ENCODE measurements at regions not wholly inside any gene's neighbourhood (a gene's known extent, or its start where the extent isn't known, plus 50 kb on each side); places are given as distances from the start of the nearest gene placed in this dataset.

DNA sequence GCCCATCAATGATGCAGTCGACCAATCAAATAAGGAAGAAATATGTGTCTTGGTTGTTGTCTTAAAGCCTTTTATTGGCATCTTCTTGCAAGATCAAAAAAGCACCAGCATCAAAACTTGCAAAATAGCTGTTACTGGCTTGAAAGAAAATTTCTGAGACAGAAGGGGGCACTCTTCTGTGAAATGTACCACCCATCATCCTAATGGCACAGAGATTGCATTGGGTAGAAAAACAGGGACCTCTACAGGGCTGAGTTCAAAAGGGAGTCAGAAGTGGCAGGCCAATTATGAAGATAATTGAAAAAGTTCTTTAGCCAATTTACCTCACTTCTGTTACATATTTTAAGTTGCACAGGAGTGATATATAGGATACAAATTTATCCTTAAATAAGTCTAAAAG lies 122.3 kb upstream of the GPR149 start:
- H3K4me1 Mint-ChIP-seq: no peaks in the 10 kb centered on the region
- CTCF ChIA-PET: interaction anchor here (0.6 to 1.4 kb wide), 21 partner anchors 8 to 1317 kb away, joined by 3 to 13 read pairs (median 3); partner anchors contain the start of genes DHX36 and GPR149
- H3K27ac Mint-ChIP-seq: no peak overlapping the region
- no peaks in the 10 kb centered on the region for H3K9me3 Mint-ChIP-seq
- H3K27me3 Mint-ChIP-seq (ENCODE audit: low read depth): no peaks in the 10 kb centered on the region
- ATAC-seq: peak; percentile 96
- no peak for DNase-seq (ENCODE audit: low spot score)
- POLR2A ChIA-PET: no interaction called here
- no peaks in the 10 kb centered on the region for H3K36me3 Mint-ChIP-seq
- H3K4me3 Mint-ChIP-seq: no peak overlapping the region
- TF ChIP-seq ZNF219 (CRISPR knock-in tag; IDR thresholded peaks at IDR 0.05; ENCODE audit: borderline replicate concordance): no peak
- no peak for TF ChIP-seq KAT7 (CRISPR knock-in tag; IDR thresholded peaks at IDR 0.05; ENCODE audit: borderline replicate concordance)
- TF ChIP-seq JUN (CRISPR knock-in tag; IDR thresholded peaks at IDR 0.05): no peak
- TF ChIP-seq, protein P1, sequence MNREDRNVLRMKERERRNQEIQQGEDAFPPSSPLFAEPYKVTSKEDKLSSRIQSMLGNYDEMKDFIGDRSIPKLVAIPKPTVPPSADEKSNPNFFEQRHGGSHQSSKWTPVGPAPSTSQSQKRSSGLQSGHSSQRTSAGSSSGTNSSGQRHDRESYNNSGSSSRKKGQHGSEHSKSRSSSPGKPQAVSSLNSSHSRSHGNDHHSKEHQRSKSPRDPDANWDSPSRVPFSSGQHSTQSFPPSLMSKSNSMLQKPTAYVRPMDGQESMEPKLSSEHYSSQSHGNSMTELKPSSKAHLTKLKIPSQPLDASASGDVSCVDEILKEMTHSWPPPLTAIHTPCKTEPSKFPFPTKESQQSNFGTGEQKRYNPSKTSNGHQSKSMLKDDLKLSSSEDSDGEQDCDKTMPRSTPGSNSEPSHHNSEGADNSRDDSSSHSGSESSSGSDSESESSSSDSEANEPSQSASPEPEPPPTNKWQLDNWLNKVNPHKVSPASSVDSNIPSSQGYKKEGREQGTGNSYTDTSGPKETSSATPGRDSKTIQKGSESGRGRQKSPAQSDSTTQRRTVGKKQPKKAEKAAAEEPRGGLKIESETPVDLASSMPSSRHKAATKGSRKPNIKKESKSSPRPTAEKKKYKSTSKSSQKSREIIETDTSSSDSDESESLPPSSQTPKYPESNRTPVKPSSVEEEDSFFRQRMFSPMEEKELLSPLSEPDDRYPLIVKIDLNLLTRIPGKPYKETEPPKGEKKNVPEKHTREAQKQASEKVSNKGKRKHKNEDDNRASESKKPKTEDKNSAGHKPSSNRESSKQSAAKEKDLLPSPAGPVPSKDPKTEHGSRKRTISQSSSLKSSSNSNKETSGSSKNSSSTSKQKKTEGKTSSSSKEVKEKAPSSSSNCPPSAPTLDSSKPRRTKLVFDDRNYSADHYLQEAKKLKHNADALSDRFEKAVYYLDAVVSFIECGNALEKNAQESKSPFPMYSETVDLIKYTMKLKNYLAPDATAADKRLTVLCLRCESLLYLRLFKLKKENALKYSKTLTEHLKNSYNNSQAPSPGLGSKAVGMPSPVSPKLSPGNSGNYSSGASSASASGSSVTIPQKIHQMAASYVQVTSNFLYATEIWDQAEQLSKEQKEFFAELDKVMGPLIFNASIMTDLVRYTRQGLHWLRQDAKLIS (CRISPR knock-in tag; IDR thresholded peaks at IDR 0.05; ENCODE audit: borderline replicate concordance): no peak
- TF ChIP-seq, protein P2, sequence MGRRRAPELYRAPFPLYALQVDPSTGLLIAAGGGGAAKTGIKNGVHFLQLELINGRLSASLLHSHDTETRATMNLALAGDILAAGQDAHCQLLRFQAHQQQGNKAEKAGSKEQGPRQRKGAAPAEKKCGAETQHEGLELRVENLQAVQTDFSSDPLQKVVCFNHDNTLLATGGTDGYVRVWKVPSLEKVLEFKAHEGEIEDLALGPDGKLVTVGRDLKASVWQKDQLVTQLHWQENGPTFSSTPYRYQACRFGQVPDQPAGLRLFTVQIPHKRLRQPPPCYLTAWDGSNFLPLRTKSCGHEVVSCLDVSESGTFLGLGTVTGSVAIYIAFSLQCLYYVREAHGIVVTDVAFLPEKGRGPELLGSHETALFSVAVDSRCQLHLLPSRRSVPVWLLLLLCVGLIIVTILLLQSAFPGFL (CRISPR knock-in tag; IDR thresholded peaks at IDR 0.05; ENCODE audit: borderline replicate concordance): no peak
- TF ChIP-seq, protein P3, sequence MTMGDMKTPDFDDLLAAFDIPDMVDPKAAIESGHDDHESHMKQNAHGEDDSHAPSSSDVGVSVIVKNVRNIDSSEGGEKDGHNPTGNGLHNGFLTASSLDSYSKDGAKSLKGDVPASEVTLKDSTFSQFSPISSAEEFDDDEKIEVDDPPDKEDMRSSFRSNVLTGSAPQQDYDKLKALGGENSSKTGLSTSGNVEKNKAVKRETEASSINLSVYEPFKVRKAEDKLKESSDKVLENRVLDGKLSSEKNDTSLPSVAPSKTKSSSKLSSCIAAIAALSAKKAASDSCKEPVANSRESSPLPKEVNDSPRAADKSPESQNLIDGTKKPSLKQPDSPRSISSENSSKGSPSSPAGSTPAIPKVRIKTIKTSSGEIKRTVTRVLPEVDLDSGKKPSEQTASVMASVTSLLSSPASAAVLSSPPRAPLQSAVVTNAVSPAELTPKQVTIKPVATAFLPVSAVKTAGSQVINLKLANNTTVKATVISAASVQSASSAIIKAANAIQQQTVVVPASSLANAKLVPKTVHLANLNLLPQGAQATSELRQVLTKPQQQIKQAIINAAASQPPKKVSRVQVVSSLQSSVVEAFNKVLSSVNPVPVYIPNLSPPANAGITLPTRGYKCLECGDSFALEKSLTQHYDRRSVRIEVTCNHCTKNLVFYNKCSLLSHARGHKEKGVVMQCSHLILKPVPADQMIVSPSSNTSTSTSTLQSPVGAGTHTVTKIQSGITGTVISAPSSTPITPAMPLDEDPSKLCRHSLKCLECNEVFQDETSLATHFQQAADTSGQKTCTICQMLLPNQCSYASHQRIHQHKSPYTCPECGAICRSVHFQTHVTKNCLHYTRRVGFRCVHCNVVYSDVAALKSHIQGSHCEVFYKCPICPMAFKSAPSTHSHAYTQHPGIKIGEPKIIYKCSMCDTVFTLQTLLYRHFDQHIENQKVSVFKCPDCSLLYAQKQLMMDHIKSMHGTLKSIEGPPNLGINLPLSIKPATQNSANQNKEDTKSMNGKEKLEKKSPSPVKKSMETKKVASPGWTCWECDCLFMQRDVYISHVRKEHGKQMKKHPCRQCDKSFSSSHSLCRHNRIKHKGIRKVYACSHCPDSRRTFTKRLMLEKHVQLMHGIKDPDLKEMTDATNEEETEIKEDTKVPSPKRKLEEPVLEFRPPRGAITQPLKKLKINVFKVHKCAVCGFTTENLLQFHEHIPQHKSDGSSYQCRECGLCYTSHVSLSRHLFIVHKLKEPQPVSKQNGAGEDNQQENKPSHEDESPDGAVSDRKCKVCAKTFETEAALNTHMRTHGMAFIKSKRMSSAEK (CRISPR knock-in tag; IDR thresholded peaks at IDR 0.05; ENCODE audit: borderline replicate concordance): no peak
- TF ChIP-seq, protein P4, sequence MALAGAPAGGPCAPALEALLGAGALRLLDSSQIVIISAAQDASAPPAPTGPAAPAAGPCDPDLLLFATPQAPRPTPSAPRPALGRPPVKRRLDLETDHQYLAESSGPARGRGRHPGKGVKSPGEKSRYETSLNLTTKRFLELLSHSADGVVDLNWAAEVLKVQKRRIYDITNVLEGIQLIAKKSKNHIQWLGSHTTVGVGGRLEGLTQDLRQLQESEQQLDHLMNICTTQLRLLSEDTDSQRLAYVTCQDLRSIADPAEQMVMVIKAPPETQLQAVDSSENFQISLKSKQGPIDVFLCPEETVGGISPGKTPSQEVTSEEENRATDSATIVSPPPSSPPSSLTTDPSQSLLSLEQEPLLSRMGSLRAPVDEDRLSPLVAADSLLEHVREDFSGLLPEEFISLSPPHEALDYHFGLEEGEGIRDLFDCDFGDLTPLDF (CRISPR knock-in tag; IDR thresholded peaks at IDR 0.05): no peak
- no peak for TF ChIP-seq EMX1 (CRISPR knock-in tag; IDR thresholded peaks at IDR 0.05)
- TF ChIP-seq ZNF317 (CRISPR knock-in tag; IDR thresholded peaks at IDR 0.05; ENCODE audit: borderline replicate concordance, low read depth): no peak
- no peak for TF ChIP-seq NR2C2 (CRISPR knock-in tag; IDR thresholded peaks at IDR 0.05)
- no peak for TF ChIP-seq RELA (CRISPR knock-in tag; IDR thresholded peaks at IDR 0.05; ENCODE audit: borderline replicate concordance)
- no peak for TF ChIP-seq ZNF396 (CRISPR knock-in tag; IDR thresholded peaks at IDR 0.05; ENCODE audit: borderline replicate concordance)
- no peak for TF ChIP-seq NFYB (CRISPR knock-in tag; conservative IDR thresholded peaks at IDR 0.05; ENCODE audit: low read depth)
- TF ChIP-seq, protein P5, sequence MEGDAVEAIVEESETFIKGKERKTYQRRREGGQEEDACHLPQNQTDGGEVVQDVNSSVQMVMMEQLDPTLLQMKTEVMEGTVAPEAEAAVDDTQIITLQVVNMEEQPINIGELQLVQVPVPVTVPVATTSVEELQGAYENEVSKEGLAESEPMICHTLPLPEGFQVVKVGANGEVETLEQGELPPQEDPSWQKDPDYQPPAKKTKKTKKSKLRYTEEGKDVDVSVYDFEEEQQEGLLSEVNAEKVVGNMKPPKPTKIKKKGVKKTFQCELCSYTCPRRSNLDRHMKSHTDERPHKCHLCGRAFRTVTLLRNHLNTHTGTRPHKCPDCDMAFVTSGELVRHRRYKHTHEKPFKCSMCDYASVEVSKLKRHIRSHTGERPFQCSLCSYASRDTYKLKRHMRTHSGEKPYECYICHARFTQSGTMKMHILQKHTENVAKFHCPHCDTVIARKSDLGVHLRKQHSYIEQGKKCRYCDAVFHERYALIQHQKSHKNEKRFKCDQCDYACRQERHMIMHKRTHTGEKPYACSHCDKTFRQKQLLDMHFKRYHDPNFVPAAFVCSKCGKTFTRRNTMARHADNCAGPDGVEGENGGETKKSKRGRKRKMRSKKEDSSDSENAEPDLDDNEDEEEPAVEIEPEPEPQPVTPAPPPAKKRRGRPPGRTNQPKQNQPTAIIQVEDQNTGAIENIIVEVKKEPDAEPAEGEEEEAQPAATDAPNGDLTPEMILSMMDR (IDR thresholded peaks at IDR 0.05): no peak
- TF ChIP-seq, protein P6, sequence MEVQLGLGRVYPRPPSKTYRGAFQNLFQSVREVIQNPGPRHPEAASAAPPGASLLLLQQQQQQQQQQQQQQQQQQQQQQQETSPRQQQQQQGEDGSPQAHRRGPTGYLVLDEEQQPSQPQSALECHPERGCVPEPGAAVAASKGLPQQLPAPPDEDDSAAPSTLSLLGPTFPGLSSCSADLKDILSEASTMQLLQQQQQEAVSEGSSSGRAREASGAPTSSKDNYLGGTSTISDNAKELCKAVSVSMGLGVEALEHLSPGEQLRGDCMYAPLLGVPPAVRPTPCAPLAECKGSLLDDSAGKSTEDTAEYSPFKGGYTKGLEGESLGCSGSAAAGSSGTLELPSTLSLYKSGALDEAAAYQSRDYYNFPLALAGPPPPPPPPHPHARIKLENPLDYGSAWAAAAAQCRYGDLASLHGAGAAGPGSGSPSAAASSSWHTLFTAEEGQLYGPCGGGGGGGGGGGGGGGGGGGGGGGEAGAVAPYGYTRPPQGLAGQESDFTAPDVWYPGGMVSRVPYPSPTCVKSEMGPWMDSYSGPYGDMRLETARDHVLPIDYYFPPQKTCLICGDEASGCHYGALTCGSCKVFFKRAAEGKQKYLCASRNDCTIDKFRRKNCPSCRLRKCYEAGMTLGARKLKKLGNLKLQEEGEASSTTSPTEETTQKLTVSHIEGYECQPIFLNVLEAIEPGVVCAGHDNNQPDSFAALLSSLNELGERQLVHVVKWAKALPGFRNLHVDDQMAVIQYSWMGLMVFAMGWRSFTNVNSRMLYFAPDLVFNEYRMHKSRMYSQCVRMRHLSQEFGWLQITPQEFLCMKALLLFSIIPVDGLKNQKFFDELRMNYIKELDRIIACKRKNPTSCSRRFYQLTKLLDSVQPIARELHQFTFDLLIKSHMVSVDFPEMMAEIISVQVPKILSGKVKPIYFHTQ (CRISPR knock-in tag; IDR thresholded peaks at IDR 0.05): no peak
- TF ChIP-seq ELF4 (CRISPR knock-in tag; IDR thresholded peaks at IDR 0.05; ENCODE audit: low read depth): no peak
- TF ChIP-seq, protein P7, sequence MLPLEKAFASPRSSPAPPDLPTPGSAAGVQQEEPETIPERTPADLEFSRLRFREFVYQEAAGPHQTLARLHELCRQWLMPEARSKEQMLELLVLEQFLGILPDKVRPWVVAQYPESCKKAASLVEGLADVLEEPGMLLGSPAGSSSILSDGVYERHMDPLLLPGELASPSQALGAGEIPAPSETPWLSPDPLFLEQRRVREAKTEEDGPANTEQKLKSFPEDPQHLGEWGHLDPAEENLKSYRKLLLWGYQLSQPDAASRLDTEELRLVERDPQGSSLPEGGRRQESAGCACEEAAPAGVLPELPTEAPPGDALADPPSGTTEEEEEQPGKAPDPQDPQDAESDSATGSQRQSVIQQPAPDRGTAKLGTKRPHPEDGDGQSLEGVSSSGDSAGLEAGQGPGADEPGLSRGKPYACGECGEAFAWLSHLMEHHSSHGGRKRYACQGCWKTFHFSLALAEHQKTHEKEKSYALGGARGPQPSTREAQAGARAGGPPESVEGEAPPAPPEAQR (CRISPR knock-in tag; IDR thresholded peaks at IDR 0.05): no peak
- TF ChIP-seq RORB (CRISPR knock-in tag; IDR thresholded peaks at IDR 0.05): no peak
- TF ChIP-seq, protein P8, sequence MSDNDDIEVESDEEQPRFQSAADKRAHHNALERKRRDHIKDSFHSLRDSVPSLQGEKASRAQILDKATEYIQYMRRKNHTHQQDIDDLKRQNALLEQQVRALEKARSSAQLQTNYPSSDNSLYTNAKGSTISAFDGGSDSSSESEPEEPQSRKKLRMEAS (CRISPR knock-in tag; IDR thresholded peaks at IDR 0.05): no peak

Measured in WTC11 (cell line).